GM21619 (cell line): ENCODE measurements at regions not wholly inside any gene's neighbourhood (a gene's known extent, or its start where the extent isn't known, plus 50 kb on each side); places are given as distances from the start of the nearest gene placed in this dataset.
"Not testable (repeated sequence)": the region's sequence is repeated elsewhere in the genome, so short reads cannot be mapped to it uniquely, and the experiment has no call there.

Experiments used
- ATAC-seq: cut with Tn5 transposase; IDR thresholded peaks from one replicate; pipeline ENCODE4 v1.9.1; 2021; ENCODE audit not compliant: unreplicated experiment

DNA sequence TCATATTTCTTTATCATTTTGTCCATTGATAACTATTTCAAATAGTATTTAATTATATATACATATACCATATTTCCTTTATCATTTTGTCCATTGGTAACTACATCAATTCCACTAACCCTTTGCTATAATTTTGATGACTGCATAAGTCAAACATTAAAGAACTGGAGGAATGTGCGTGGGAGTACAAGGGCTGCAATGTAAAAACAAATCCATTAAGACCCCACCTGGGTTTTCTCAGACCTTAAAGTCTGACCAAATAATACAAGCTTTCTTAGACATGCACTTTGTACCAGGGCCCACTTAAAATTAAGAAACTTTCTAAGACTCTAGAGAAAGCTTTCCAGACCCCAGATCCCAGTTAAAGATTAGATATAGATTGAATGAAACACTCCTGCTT lies 1622.4 kb upstream of the PCDH10 start:
- no peak for ATAC-seq

DNA sequence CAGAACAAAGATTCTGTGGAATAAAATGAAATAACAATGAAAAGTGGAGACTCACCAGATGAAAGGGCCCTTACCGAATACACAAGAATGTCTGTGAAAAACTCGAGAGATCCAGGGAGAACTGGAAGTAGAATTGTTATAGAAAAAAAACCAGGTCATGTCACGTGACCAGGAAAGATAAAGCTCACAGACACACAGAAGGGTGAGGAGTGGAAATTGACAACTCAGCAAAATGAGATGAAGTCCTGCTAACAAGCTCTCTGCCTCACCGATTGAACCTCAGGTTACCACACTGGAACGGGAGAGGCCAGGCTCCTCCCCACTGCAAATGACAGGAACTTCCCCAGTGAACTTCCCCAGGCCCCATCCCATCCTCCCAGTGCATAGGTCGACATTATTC lies 1618.0 kb upstream of the PCDH10 start:
- no peak for ATAC-seq

DNA sequence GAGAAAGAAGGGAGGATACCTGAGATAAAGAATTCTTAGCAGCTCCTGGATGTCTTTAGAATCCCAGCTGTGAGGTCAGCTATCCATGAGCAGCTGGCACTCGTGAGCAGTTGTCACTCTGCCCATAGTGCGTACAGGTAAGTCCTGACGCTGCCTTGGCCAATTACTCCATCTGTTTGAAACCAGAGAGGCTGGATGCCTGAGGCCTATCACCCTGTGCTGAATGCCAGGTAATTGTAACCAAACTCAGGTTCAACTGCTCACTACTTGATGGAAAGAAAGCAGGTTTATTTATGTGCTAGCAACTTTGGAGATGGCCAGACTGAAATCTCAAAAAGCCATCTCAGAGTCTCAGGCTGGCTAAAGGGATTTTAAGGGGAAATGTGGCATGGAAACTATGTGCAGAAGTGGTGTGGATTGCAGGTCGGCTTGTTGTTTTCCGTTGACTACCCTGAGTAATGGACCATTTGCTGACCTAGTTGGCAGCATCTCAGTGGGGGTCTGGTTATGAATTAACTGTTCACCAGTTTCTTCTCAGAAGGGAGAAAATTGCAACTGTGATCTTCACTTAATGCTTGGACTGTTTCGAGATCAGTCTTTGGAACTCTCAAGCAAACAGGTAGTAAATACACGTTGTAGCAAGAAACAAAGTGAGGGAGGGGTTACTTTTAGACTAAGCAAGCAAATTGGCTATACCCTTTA lies 1614.0 kb upstream of the PCDH10 start:
- no peak for ATAC-seq

DNA sequence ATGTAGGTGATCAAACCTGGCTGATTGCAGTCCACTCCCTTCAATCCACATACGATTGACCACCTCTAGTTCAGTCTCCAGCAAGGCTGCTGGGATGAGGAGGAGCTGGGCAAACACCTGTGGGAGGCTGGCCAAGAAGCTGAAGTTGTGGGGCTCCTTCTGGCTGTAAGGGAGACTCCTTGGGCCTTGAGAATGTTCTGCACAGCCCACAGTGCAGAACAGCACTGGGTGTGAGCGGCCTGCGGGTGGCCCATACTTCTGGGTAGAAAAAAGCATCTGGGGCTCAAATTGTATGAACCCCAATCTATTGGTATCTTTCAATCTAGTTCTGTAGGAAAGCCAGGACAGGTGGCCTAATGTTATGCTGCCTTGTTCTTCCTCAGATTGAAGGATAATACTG lies 1608.8 kb upstream of the PCDH10 start:
- ATAC-seq: no peak

DNA sequence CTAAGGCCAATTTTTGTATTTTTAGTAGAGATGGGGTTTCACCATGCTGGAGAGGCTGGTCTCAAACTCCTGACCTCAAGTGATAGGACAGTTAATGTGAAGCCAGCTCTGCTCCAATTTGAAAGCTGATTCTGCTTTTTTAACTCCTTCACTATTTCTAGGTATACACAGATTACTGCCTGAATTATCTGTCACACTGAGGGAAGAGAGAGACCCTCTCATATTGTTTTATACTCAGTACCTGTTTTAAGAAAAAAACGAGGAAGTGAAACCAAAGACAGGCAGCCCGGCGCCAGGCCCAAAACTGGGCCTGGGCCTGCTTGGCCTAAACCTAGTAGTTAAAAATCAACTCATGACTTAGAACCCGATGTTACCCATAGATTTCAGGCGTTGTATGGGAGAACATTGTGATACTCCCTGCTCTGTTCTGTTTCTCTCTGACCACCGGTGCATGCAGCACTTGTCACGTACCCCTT lies 1601.5 kb upstream of the PCDH10 start:
- peak; percentile 73 for ATAC-seq

DNA sequence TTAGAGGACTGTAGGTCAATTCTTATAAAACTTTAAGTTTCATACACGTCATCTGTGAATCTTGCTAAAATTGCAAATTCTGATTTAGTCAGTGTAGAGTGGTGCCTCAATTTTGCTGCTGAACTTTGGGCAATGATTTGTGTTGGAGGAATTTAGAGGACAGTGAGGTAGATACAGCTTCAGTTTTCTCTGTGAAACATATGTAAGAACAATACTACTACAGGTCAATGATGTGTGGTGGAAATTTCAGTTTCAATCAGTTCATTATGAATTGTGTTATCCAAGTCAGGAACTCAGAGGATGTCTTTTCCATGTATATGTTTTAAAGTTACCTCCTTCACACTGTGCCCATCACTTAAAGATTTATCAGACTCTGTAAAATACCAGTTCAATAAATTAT lies 1597.8 kb upstream of the PCDH10 start:
- ATAC-seq: no peak

DNA sequence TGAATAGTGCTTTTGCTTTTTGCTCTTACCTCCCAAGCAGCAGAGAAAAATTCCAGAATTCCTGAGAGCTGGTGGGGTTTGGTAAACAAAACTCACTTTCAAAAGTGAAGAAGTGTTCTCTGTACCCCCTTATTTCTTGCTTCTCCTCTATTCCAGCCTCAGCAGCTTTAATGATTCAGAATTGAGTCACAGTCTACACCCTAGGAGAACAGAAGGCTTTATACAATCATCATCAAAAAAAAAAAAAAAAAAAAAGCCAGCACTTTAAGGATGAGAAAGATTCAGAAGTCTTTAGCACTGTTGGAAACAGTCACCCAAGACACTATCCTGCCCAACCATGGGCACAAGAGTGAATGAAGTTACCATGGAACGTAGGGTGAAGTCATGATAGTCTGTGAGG lies 1583.1 kb upstream of the PCDH10 start:
- ATAC-seq: no peak

DNA sequence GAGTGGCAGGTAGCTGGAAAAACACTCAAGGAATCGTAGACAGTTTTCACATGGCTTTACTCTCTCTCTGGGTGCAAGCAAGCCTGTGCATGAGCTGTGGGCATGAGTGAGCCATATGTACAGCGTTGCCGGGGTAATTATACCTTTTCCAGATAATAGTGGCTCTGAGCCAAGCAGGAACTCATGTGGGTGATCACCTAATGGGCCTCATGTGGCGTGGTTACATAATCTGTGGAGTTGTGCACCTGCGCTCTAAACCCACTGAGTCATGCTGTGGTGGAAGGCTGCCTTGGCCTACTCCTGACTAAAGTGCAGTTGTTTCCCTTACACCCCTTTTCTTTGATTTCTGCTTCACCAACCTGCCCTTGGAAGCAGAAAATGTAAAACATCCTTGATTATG lies 1564.5 kb upstream of the PCDH10 start:
- ATAC-seq: no peak

DNA sequence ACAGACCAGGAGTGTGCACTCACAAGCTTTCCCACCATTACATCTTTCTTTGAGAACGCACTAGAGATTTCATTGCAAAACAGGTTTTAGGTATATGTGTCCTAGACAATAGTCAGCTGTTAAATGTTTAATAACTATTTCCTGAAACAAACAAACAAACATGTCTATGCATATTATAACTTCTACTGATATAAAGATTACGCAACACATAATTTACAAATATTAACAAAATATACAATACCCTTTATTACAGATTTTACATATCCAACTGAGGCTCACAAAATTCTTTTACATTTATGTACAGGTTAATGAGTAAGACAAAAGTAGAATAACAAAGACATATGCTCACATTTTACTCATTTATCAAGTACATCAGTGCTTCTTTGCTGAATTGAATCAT lies 1554.0 kb upstream of the PCDH10 start:
- no peak for ATAC-seq

DNA sequence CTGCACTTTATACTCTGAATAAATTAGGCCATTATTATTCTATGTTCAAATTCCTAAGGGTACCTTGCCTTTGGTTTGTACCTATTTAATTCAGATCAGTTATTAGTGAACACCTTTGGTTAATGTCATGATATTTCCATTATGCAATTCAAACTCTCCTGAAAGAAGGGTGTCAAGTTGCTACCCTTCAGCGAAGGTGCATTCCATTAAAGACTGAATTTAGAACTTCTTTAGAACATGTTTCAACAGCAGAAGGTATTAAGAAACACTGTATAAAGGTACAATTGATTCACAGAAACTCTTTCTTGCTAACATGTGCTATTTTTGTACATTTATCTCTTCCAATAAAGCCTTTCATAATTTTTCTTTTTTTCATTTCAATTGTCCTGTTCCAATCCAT lies 1545.4 kb upstream of the PCDH10 start:
- no peak for ATAC-seq

DNA sequence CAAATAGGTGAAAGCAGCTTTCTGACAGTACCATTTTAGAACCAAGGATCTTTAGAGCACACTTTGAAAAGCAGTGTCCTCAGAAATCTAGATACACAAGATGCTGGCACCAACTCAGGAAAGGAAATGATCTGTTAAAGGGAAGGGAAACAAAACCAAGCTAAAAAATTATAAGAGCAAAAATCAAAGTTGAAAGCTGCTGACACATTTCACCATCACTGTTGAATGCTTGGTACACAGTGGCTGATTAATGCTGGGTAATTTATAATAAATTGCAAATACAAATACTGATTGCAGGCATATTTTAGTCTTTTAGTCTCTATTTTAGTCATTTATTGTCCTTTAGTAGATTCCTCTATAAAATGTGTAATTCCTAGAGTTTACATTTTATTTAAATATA lies 1540.1 kb upstream of the PCDH10 start:
- no peak for ATAC-seq

DNA sequence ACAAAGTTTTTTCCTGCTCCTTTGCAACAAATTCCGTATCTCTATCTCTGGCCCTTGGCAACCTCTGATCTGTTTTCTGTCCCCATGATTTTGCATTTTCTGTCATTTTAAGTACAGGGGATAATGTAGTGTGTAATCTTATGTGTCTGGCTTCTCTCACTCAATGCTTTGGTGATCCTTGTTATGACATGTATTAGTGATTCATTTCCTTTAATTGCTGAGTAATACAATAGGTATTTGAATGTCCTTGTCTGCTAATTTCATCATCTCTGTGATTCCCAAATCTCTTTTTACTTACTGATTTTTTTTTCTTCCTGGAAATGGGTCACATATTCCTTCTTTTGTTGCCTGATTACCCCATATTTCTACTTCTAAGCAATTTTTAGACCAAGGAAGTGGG lies 1538.6 kb upstream of the PCDH10 start:
- ATAC-seq: not testable (repeated sequence)

DNA sequence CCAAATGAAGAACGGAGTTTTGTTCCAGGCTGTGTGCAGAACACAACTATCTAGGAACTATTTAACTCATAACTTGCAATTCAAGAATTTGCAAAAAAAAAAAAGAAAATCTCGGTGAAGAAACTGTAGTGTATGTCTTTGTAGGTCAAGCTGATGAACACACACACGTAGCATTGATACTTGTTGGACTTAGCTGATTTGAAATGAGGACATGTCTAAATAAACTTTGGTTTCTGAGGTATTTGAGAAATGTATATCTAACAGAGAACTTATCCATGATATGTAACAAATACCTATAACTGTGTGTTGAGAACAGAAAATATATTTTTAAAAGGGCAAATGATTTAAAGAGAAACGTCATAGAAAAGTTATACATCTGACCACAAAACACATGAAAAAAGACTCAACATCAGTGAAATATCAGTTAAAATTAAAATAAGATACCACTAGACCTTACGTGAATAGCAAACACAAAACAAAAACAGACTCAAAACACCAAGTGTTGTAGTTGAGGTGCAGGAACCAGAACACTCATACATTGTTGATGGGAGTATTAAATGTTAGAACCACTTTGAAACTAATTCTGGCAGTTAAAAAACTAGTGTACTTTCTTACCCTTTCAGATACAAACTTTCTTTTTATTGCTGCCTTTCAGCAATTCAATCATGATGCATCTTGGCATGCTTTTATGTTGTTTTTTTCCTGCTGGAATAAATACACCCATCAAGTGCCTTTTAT lies 1535.8 kb upstream of the PCDH10 start:
- peak; percentile 51 for ATAC-seq

DNA sequence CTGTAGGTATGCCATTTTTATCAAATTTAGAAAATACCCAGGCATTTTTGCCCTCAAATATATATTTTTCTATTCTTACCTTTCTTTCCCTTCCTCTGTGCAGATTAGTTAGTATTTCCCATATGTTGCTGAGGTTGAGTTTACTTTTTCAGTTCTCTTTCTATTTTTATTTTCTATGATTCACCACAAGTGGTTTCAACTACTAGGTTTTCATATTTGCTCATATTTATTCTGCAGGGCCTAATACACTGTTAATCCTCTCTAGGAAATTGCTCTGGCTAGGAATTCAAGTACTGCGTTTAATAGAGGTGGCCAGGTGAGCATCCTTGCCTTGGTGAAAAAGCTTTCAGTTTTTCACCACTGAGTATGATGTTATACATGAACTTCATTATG lies 1535.3 kb upstream of the PCDH10 start:
- ATAC-seq: peak; percentile 96

DNA sequence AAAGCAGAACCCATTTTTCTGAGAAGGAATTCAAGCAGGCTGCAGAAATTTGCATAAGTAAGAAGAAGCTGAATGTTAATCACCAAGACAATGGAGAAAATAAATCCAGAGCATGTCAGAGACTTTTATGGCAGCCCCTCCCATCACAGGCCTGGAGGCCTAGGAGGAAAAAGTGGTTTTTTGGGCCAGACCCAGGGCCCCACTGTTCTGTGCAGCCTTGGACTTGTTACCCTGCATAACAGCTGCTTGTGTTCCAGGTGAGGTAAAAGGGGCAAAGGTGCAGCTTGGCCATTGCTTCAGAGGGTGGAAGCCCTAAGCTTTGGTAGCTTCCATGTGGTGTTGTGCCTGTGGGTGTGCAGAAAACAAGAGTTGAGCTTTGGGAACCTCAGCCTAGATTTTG lies 1516.2 kb upstream of the PCDH10 start:
- no peak for ATAC-seq

DNA sequence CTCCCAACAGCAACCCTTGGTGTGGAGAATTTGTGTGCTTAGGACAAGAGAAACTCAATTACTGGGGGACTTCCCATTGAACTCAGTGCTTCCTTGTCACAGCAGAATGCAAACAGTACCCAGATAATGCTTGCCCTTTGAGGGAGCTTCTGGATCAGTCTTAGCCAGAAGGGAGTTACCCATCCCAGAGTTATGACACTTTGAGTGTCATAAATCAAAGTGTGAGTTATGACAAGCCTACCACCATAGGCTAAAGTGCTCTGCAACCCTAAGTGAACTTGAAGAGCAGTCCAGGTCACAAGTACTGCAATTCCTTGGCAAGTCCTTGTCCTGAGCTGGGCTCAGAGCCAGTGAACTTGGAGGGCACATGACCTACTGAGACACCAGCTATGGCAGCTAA lies 1513.9 kb upstream of the PCDH10 start:
- no peak for ATAC-seq

DNA sequence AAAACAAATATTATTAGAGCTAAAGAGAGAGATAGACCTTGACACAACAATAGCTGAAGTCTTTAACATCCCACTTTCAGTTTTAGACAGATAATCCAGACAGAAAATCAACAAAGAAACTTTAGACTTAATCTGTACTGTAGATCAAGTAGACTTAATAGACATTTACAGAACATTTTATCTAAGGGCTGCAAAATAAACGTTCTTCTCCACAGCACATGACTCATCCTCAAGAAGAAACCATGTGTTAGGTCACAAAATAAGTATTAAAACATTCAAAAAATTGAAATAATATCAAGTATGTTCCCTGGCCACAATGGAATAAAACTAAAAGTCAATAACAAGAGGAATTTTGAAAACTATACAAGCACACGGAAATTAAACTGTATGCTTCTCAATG lies 1510.3 kb upstream of the PCDH10 start:
- no peak for ATAC-seq

DNA sequence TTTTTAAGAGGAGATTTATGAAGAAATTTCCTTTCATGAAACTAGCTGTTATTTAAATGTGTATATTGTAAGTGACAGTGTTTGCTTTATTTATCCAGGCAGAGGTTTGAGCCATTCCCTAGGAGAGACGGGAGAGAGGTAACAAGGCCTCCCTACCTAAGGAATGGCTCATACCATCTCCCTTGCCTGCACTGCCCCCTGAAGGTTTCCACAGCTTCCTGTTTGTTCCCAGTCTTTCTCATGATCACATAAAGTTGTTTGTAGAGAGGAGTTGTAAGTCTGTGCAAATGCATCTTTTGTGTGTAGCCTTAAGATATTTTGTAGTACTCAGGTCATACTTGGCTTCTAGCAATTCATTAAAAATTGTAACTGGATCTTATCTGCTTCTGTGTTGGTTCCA lies 1504.5 kb upstream of the PCDH10 start:
- no peak for ATAC-seq

DNA sequence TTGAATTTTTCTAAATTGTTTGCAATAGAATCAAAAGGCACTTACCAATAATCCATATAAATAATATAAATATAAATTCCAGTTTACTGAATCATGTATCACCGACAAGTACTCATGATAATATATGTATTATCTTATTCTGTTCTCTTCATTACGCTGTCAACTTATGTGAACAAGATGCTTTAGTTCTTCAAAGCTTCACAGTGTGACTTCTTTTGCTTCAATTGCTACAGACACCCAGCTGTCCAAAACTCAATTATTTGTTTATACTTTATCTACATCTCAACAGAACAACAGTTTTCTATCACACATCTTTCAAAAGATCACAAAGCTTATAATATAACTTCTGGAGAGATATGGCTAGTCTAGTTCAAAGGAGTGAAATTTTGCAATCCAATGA lies 1499.9 kb upstream of the PCDH10 start:
- no peak for ATAC-seq

DNA sequence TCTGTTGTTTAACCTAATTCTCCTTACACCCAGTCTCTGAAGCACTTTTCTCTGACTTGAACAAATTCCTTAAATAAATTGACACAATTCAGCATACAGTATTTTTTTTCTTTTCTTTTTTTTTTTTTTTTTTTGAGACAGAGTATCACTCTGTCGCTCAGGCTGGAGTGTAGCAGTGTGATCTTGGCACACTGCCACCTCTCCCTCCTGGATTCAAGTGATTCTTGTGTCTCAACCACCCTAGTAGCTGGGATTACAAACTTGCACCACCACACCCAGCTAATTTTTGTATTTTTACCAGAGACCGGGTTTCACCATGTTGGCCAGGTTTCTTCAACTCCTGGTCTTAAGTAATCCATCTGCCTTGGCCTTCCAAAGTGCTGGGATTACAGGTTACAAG lies 1498.1 kb upstream of the PCDH10 start:
- ATAC-seq: no peak

DNA sequence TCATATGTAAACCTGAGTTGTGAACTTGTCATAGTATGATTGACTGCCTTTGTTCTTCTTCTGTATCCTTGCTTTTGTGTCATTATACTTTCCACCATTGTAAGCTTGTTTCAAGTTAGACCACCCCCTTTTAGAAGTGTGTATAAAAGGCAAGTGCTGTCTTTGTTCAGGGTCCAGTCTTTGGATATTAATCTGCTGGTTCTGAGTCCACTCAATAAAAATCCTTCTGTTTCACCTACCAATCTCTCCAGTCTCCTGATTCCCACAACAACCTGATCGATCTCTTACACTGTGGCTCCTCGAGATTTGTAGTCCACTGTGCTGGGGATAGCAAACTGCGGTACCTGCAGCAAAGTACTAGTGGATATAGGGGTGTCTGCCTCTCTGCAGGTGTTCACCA lies 1465.8 kb upstream of the PCDH10 start:
- ATAC-seq: not testable (repeated sequence)

DNA sequence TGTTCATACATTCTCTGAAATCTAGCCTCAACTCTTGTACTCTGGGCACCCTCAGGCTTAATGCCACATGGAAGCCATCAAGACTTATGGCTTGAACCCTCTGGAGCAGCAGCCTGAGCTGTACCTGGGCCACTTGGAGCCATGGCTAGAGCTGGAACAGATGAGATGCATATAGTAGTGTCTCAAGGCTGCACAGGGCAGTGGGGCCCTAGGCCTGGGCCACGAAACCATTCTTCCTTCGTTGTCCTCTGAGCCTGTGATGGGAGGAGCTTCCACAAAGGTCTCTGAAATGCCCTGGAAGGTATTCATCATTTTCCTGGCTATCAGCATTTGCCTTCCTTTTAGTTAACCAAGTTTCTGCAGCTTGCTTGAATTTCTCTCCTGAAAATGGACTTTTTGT lies 1427.2 kb upstream of the PCDH10 start:
- no peak for ATAC-seq

DNA sequence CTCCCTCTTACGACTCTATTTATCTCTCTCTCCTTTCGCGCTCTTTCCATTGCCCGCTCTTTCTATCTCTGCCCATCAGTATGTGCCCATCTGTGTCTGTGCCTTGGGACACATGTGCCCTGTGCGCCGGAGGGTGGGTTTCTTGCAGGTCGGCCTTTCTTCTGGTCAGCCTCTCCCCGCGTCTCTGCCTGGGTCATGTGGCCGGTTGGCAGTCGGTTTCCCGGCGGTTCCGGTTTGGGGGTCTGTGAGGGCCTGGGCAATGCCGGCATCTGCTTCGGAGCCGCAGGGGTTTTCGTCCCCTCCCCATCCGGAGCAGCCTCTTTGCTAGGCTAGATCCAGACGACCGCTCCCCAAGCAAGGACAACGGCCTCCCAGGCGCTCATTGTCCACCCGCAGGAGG lies 1426.0 kb upstream of the PCDH10 start:
- ATAC-seq: not testable (repeated sequence)
